A673 (cell line): ENCODE measurements at regions not wholly inside any gene's neighbourhood (a gene's known extent, or its start where the extent isn't known, plus 50 kb on each side); places are given as distances from the start of the nearest gene placed in this dataset.

ENCODE experiments used
- CTCF ChIP-seq: fragments of 300-800, 200-600 bp; sonication (generic); conservative IDR thresholded peaks from 2 replicates; pipeline ENCODE4 v1.5.1; 2017; ENCODE audit warnings: low read depth, mild to moderate bottlenecking, antibody characterized with exemption, low read length, moderate library complexity, mixed read lengths
- EZH2 ChIP-seq: fragments of 200-600 bp; sonication (generic); IDR thresholded peaks from 2 replicates; pipeline ENCODE4 v1.6.1; 2017; ENCODE audit warnings: borderline replicate concordance, low read depth, mild to moderate bottlenecking, mixed read lengths, antibody characterized with exemption, low read length; ENCODE audit not compliant: poor library complexity, severe bottlenecking

- no peak for TF ChIP-seq CTCF
- TF ChIP-seq EZH2: no peak
These were observed 113.8 kb upstream of the KLF7 start for GRCh38 chr2:207279520-207279919.
